Body of pancreas (tissue), 4 donors: ENCODE measurements at regions not wholly inside any gene's neighbourhood (a gene's known extent, or its start where the extent isn't known, plus 50 kb on each side); places are given as distances from the start of the nearest gene placed in this dataset.

ENCODE experiments used
- CTCF ChIP-seq, 7 experiments: fragments of 450-650 bp in 4 of 7; fragments of 200-600 bp in 3 of 7; sonication (generic) in 3 of 7; IDR thresholded peaks; one replicate each; pipeline ENCODE4 v1.5.1; 2016 to 2019; ENCODE audit warnings: antibody characterized with exemption in 7 of 7
- POLR2A ChIP-seq, 3 donors: fragments of 450-650 bp; IDR thresholded peaks; one replicate each; pipeline ENCODE4 v1.6.1; 2016; ENCODE audit warnings: antibody characterized with exemption in 3 of 3, mild to moderate bottlenecking in 2 of 3

DNA sequence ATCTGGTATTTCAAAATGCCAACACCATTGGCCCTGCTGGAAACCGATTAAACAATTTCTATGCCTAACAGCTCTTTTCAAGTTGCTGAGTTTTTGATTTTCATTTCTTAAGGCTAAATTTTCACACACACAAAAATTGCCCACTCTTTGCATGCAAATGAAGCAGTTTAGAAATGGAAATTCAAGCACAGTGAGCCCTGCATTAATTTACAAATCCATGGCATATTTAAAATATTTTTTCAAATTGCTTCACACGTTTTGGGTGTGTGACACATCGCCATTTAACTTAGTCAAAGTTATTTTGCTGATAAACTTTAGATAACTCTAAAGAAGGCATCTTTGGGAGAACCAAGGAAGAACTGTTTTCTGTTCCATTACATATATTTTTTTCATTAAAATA, 184.8 kb downstream of the TXNL1 start:
- no peak for TF ChIP-seq CTCF (IDR thresholded peaks at IDR 0.05)
- TF ChIP-seq POLR2A (IDR thresholded peaks at IDR 0.05), result no peak
